Urinary bladder (tissue), 3 donors: ENCODE measurements at regions not wholly inside any gene's neighbourhood (a gene's known extent, or its start where the extent isn't known, plus 50 kb on each side); places are given as distances from the start of the nearest gene placed in this dataset.
"Not testable (repeated sequence)": the region's sequence is repeated elsewhere in the genome, so short reads cannot be mapped to it uniquely, and the experiment has no call there.

ENCODE experiments used
- DNase-seq: peaks from one replicate; pipeline ENCODE4 v3.0.0-alpha.2; 2015; ENCODE audit errors: extremely low spot score
- H3K27ac ChIP-seq: one replicate; pipeline ENCODE4 v1.5.1; 2013; ENCODE audit warnings: low read depth, mild to moderate bottlenecking, moderate library complexity
- H3K36me3 ChIP-seq: one replicate; pipeline ENCODE4 v1.6.1; 2013; ENCODE audit warnings: mild to moderate bottlenecking, moderate library complexity; ENCODE audit not compliant: insufficient read depth
- H3K4me1 ChIP-seq: one replicate; pipeline ENCODE4 v1.6.1; 2013; ENCODE audit warnings: mild to moderate bottlenecking, moderate library complexity; ENCODE audit not compliant: insufficient read depth
- H3K4me3 ChIP-seq: one replicate; pipeline ENCODE4 v1.5.1; 2013; ENCODE audit warnings: low read depth, low read length
- WGBS: extraction: QIAGEN DNeasy Blood & Tissue Kit; methylation state at CpG from one replicate; pipeline ENCODE4 v1.1.7; 2013; 5-methylcytosine and 5-hydroxymethylcytosine counted together
- donor health status: healthy with polysubstance abuse.
- donor health status: healthy.

DNA sequence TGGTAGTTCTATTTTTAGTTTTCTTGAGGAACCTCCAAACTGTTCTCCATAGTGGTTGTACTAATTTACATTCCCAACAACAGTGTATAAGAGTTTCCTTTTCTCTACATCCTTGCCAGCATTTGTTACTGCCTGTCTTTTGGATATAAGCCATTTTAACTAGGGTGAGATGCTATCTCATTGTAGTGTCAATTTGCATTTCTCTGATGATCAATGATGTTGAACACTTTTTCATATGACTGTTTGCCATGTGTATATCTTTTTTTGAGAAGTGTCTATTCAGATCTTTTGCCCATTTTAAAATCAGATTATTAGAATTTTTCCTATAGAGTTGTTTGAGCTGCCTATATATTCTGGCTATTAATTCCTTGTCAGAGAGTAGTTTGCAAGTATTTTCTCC is 138.9 kb downstream of the MACROH2A1 start:
- not testable (repeated sequence) for H3K36me3 ChIP-seq, H3K4me1 ChIP-seq, H3K4me3 ChIP-seq, H3K27ac ChIP-seq, DNase-seq

DNA sequence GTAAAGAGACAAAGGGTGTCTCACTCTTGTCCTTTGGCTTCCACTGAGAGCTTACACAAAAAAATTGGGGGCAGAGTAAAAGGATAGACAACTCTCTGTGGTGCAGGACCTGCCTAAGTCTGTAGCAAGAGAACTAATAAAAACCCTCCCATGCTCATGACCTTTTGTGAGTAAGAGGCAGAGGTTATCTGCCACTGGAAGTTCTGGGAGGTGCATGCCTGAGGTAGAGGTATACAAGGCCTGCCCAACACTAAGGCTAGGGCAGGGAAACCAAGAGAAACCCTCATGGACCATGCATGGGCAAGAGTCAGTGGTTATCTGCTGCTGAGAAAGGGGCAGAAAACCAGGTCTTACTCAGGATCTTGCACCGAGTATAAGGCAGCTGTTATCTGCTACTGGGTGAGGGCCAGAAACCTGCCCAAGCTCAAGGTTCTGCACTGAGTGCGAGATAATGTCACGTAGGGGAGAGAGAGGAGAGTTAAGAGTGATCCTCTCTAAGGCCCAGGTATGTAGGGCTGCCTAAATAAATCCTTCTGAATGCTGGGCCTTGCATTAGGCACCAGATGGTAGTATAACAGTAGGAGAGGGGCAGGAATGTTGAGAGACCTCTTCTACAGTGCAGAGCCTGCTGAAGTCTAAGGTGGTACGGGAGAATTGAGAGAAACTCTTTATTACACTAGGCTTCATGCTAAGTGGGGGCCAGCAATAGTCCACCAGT is 143.4 kb downstream of the MACROH2A1 start:
- H3K27ac ChIP-seq, result no peak overlapping the region
- no peak for DNase-seq
- no peak overlapping the region for H3K4me3 ChIP-seq
- no peaks in the 10 kb centered on the region for H3K36me3 ChIP-seq
- no peaks in the 10 kb centered on the region for H3K4me1 ChIP-seq
- 84% methylated on average over 4 of the region's 4 CpGs for WGBS

DNA sequence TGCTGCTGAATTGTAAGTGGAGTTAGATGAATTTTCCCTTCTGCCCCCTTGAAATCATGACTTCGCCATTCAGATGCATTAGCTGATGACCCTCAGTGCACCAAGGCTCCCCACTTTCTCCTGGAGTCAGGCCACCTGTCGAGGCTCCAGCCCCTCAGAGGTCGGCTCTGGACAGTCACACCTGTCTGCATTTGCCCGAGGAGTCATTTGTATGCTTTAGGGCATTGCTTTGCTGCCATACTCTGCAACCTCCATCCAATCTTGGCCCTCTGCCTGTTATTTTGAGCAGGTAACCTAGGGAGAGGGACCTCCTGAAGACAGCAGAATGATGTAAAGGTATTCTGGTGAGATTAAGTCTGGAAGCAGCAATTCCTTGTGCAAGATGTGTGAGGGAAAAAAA is 144.8 kb downstream of the MACROH2A1 start:
- Histone ChIP-seq H3K4me3 (no peak overlapping the region), H3K36me3 (no peaks in the 10 kb centered on the region), H3K4me1 (no peaks in the 10 kb centered on the region), H3K27ac (no peak overlapping the region)
- 68% methylated on average over 4 of the region's 4 CpGs for WGBS
- DNase-seq, result no peak

DNA sequence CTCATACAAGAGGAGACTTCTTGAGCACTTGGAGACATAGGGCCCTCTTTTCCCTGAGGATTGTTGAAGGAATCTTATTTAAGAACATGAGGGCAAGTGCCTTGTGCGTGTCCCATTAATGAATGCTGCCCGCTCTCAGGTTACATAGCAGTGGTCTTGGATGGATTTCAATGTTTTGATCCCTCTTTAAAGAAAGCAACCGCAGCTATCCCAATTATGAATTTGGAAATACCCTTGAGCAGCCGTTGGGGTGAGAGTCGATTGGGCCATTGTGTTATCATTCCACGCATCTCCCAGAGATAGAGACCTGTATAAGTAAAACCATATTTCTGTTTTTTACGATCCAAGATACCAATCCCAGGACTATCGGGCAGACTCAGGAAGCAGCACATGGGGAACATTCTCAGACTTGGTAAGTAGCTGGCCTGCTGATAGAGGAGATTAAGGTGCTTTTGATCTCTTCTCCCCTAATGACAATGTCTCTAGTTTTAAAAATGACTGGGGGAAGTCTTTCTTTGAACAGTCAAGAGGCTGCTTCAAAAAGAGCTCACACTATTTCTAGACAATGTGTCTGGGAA is 145.3 kb downstream of the MACROH2A1 start:
- H3K27ac ChIP-seq, result no peak overlapping the region
- 91% methylated on average over 8 of the region's 8 CpGs for WGBS
- no peaks in the 10 kb centered on the region for H3K36me3 ChIP-seq
- H3K4me1 ChIP-seq, result no peaks in the 10 kb centered on the region
- no peak for DNase-seq
- no peak overlapping the region for H3K4me3 ChIP-seq

DNA sequence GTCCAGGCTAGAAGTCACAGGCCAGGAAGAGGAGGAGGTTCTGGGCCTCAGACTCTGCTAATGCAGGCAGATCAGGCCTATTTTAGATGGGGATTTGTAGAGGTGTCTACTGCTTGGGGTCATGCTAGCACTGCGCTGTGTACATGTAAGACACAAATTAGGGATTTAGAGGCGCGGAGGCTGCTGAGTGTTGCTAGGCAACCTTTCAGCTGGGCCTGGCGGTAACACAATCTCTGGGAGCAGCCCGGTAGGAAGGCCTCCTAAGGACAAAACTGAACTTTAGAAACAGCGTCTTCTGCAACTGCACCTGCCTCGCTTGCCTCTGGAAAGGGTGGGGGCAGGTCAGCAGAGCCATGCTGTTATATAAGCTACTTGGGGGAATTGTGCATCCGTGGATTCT is 147.9 kb downstream of the MACROH2A1 start:
- no peak for DNase-seq
- H3K4me3 ChIP-seq, result no peak overlapping the region
- 87% methylated on average over 8 of the region's 8 CpGs for WGBS
- H3K36me3 ChIP-seq, result no peaks in the 10 kb centered on the region
- no peaks in the 10 kb centered on the region for H3K4me1 ChIP-seq
- H3K27ac ChIP-seq, result no peak overlapping the region

DNA sequence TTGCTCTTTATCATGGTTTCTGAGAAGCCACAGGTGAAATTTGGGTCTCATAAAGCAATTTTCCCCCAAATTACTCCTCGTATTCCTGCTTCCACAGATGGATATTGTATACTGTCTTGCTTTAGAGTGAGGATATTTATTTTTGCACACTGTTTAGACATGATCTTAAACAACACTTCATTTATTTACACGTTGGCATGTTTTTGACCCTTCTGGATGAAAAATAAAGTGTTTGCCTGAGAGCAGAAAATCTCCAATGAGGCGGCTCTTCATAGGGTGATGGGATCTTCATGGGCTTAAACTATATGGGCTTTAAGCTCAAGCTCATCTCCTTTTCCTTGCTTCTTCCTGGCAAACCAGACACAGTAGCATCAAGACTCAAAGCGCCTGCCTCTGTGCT is 148.4 kb downstream of the MACROH2A1 start:
- Histone ChIP-seq H3K4me1 (no peaks in the 10 kb centered on the region), H3K4me3 (no peak overlapping the region), H3K27ac (no peak overlapping the region), H3K36me3 (no peaks in the 10 kb centered on the region)
- no peak for DNase-seq
- 70% methylated on average over 4 of the region's 4 CpGs for WGBS

DNA sequence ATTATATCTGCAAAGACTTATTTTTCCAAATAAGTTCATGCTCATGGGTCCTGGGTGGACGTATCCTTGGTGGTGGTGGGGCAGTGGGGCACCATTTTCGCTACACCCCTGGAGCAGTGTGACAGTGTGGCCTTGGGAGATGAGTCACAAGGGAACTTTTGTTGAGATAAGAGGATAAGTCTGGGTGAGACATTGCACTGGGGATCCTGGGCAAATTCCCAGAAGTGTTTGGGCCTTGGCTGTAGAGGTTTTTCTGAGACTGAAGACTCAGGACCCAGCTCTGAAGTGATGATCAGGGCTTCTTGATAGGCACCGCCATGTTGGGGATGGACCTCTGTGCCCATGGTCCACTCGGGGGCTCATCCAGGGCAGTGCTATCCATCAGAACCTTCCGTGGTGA is 149.4 kb downstream of the MACROH2A1 start:
- no peak for DNase-seq
- H3K27ac ChIP-seq, result no peak overlapping the region

DNA sequence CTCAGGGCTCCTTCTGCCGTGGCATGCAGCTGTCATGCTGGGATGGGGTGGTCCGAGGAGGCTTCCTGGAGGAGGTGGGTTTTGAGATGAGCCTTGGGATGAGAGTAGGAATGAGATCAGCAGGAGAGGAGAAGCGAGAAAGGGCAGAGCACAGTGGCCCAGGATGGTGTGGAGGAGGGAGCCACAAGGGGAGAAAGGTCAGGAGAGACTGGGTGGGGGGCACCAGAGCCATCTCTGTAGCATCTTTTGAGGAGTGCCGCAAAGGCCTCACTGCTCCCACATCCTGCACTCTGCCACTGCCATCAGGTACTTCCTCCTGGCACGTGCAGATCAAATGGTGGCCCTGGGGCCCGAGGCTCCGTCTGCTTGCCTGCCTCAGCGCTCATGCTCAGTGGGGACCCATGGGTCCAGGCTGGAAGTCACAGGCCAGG is 150.2 kb downstream of the MACROH2A1 start:
- no peak for DNase-seq
- WGBS, result 95% methylated on average over 8 of the region's 8 CpGs
- Histone ChIP-seq H3K4me1 (no peaks in the 10 kb centered on the region), H3K36me3 (no peaks in the 10 kb centered on the region), H3K27ac (no peak overlapping the region), H3K4me3 (no peak overlapping the region)

More for the DNA sequence above, 149.4 kb downstream of the MACROH2A1 start:
- no peaks in the 10 kb centered on the region for H3K36me3 ChIP-seq
- H3K4me3 ChIP-seq, result no peak overlapping the region
- no peaks in the 10 kb centered on the region for H3K4me1 ChIP-seq
- WGBS, result 94% methylated on average over 5 of the region's 5 CpGs

DNA sequence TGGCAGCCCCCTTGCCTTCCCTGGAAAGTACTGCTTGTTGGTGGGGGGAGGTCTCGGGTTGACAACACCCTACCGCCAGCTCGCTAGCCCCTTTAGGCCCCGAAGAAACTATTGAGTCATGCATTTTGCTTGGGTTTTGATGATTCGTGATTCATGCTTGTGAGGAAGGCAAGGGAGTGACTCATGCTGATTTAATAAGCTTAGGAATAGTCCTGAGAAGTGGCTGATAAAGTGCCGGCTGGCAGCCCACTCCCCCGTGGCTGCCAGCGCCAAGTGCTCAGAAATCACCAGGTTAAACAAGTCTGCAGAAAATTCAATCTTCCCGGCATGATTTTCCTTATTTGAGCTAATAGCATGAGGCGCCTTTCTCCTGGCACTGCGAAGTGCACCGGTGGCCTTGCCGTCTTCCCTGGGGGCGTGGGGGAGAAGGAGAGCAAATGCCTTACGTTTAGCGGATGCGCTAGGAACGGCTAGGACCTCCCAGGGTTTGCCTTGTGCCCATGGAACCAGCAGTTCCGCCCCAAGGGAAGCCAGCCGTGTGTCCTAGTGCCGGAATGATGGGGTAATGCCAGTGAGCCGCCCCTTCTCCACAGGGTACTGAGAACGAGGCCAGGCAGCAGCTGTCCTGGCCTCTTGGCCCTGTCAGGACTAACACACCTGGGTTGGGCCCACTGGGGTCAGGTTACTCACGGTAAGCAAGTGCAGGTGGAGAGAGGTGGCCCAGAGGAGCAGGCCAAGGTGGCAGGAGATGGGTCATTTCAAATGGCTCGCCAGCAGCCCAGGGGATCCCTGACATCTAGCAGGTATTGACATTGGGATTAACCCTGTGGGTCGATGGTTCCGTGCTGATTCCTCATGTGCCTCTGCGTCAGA is 151.9 kb downstream of the MACROH2A1 start:
- Histone ChIP-seq H3K4me3 (no peak overlapping the region), H3K27ac (no peak overlapping the region), H3K4me1 (no peaks in the 10 kb centered on the region), H3K36me3 (no peaks in the 10 kb centered on the region)
- no peak for DNase-seq
- WGBS, result 56% methylated on average over 28 of the region's 28 CpGs

DNA sequence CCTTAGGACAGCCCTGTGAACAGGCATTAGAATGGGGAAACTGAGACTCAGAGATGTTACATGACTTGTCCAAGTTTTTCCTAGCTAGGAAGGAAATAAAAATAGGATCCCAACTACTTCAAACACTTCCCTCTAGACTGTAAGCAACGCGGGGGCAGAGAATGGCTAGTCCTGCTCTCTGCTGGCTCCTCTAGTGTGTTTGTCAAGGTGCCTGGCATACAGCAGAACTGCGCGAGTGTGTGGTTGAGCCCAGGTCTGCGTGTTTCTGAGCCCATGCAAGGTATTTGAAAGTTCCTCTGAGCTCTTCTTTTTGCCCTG is 152.5 kb downstream of the MACROH2A1 start:
- H3K4me3 ChIP-seq, result no peak overlapping the region

DNA sequence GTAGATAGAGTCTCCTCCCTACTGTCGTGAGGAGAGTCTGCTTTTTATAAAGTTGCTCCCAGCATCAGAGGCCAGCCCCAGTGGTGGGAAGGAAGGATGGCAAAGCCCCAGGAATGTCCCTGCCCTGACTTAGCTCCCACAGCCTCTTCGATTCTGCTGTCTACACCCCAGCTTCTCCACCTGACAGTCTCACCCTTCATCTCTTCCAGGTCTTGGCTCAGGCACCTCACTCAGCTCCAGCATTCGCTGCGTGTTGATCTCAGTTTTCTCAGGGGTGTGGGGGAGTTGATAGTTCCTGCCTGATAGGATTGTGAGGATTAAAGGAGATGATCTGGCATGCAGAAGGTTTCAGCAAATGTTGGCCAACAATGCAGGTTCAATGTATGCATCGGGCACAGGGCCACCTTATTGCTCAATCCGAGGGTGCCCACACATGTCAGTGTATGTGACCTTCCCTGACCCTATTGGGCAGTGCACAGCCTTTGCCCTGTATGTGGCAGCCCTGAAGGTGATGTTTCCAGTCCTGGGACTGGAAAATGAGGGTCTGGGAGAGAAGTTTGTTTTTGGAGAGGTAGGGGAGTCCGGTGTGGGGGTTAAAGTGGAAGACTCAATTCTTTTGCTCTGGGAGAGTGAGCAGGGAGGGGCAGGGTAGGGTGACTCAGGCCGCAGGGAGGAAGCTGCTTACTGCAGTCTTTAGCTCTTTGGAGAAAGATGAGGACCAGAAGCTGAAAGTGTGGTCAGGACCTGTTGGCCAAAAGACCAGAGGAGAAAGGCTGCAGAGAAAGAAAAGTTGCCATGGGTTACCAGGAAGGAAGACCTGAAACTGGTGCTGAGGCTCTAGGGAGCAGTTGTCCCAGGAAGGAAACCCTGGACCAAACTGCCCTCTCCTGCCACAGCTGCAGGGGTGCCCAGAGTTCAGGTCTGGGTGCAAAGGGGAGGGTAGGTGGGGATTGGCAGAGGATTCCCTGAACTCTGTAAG is 153.2 kb downstream of the MACROH2A1 start:
- Histone ChIP-seq H3K36me3 (no peaks in the 10 kb centered on the region), H3K27ac (no peak overlapping the region), H3K4me1 (no peaks in the 10 kb centered on the region), H3K4me3 (no peak overlapping the region)
- WGBS, result 56% methylated on average over 8 of the region's 8 CpGs
- no peak for DNase-seq

More for the DNA sequence above, 152.5 kb downstream of the MACROH2A1 start:
- DNase-seq, result no peak
- H3K36me3 ChIP-seq, result no peaks in the 10 kb centered on the region
- no peak overlapping the region for H3K27ac ChIP-seq
- no peaks in the 10 kb centered on the region for H3K4me1 ChIP-seq
- WGBS, result 78% methylated on average over 5 of the region's 5 CpGs

DNA sequence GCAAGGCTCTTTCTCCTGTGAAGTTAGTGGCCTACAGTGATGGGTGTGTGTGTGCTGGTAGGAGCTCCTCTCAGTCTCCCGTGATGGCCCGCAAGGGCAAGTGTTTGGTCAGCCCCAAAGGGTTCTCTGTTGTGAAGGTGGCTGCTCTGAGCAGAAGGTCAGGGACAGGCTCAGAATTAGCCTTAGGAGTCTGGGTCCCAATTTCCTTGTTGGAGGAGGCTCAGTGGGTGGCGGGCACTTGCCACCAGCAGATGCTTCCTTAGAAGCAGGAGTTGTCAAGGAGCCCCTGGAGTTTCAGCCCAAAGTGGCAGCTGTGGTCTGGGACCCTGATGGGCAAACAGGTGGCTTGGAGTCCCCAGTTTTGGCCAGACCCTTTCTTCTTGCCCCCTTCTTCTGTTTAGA is 154.4 kb downstream of the MACROH2A1 start:
- H3K4me1 ChIP-seq, result no peaks in the 10 kb centered on the region
- no peak for DNase-seq
- whole genome bisulfite sequencing, result 100% methylated on average over 3 of the region's 3 CpGs

DNA sequence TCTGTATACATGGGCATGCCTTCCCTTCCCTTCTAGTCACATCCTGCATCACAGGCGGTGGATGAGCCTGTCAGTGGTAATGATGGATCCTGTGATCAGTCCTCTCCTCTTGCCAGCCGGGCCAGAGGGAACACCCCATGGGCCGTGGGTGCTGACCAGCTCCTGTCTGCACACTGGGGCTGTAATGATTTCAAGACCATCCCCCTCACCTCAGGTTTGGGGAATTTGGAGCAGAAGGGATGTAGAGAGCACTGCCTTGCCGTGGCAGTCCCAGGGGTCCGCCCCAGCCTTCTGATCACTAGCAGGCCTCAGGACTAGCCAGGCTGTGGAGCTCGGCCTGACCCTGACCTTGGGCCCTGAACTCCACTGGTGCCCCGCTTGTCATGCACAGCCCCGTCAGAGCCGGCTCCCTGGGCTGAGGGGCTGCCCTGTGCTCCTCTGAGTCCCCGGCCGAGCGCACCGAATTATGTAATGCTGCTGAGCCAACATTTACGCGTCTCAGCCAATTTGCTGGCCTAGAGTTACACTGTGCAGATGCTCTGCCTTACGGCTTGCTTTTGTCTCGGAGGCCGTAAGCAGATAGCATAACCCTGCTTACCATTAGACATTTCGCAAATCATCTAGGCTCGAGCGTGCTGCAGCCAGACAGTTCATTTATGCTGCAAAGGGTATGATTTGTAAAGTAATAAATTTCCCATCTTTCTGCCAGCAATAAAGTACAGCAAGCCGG is 155.3 kb downstream of the MACROH2A1 start:
- Histone ChIP-seq H3K4me3 (no peak overlapping the region), H3K4me1 (no peaks in the 10 kb centered on the region), H3K36me3 (no peaks in the 10 kb centered on the region), H3K27ac (no peak overlapping the region)
- peak; percentile 74 for DNase-seq
- 34% methylated on average over 22 of the region's 22 CpGs for WGBS

More for the DNA sequence above, 154.4 kb downstream of the MACROH2A1 start:
- H3K27ac ChIP-seq, result no peak overlapping the region
- no peaks in the 10 kb centered on the region for H3K36me3 ChIP-seq
- no peak overlapping the region for H3K4me3 ChIP-seq
